Activated CD4-positive, alpha-beta T cell treated with anti-CD3 and anti-CD28 coated beads for 48 hours (primary cell): ENCODE measurements at regions not wholly inside any gene's neighbourhood (a gene's known extent, or its start where the extent isn't known, plus 50 kb on each side); places are given as distances from the start of the nearest gene placed in this dataset.

Experiments used
- DNase-seq: peaks from one replicate; pipeline ENCODE4 v3.0.0-alpha.2; 2020

DNA sequence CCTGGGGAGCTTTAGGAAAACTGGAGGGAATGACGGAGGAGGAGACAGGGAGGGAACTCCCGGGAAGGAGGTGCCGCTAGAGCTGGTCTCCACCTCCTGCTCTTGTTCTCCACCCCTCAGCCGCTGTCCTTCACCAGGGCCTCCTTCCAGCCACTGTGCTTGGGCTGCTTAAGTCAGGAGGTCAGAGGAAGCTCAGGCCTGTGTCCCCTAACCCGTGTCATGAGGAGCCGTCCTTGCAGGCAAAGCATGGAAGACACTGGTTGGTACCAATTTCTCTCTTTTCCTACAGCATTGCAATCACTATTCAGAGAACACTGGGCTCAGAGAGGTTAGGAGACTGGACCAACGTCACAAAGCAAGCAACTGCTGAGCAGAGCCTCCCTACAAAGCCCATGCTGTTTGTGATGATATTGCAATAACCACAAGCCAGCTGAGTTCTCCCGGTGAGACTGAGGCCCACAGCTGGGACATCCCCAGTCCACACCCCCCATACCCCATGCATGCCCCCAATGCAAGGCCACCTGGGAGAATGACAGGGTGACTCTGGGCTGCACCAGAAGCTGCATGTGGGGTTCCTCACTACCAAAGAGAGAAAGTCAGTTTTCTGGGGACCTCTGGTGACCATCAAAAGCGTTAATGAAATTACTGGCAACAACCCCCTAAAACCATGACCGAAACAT, 427.5 kb downstream of the NPHP4 start:
- DNase-seq, result no peak

DNA sequence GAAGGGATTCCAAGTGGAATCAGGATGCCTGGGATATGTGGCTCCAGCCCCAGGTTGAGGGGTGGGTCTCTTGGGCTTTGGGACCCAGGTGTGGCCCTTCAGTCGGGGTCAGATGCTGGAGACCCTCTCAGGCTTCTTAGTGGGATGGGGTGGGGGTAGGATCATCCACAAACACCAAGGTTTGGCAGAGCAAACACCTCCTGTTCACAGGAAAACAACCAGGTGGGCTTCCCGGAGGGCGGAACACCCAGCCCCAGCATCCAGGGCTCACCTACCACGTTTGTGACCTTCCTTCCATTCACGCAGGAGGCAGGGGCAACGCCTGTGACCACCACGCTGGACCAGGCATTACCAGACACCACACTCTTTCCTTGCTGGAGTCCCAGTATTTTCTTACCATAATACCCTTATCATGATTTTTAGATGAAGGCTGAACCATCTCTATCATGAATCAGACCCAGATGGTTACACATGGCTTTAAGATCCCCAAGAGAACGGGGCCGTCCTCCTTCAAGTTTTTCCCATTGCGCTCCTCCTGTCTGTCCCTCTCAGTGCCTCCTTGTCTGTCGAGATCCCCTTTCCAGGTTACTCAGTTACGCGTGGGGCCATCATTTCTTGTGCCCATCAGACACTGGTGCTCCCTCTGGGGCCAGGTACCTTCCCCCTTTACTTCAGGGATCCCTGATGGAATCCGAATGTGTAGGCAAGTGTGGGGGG, 428.2 kb downstream of the NPHP4 start:
- no peak for DNase-seq

DNA sequence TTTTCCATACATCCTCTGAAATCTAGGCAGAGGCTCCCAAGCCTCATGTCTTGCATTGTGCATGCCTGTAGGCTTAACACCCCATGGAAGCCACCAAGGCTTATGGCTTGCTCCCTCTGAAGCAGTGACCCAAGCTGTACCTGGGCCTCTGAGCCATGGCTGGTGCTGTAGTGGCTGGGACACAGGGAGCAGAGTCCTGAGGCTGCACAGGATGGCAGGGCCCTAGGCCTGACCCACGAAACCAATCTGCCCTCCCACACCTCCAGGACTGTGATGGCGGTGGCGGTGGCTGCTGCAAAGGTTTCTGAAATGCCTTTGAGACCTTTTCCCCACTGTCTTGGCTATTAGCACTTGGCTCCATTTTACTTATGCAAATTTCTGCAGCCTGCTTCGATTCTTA, 429.5 kb downstream of the NPHP4 start:
- no peak for DNase-seq

DNA sequence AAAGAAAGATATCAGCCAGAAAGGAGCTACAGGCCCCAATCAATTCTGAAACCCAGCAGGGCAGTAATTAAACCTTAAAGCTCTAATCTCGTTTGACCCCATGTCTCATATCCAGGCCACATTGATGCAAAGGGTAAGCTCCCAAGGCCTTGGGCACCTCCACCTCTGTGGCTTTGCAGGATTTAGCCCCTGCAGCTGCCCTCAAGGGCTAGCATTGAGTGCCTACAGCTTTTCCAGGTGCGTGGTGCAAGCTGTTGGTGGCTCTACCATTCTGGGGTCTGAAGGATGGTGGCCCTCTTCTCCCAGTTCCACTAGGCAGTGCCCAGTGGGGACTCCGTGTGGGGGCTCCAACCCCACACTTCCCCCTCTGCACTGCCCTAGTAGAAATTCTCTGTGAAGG, 429.9 kb downstream of the NPHP4 start:
- no peak for DNase-seq

DNA sequence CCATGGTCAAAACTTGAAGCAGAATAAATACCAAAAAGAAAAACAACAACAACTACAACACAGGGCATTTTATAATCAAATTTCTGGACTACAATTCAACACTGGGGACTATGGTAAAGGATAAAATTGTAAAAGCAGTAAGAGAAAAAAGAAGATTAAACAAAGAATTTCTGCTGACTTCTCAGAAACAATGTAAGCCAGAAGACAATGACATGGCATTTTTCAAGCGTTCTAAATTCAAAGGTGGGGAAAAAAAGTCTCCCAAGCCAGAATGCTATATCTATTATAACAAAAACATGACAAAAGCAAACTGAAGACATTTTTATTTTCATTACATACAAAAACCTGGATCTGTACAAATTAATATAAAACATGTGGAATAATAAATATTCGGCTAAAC, 433.1 kb downstream of the NPHP4 start:
- DNase-seq, result no peak

DNA sequence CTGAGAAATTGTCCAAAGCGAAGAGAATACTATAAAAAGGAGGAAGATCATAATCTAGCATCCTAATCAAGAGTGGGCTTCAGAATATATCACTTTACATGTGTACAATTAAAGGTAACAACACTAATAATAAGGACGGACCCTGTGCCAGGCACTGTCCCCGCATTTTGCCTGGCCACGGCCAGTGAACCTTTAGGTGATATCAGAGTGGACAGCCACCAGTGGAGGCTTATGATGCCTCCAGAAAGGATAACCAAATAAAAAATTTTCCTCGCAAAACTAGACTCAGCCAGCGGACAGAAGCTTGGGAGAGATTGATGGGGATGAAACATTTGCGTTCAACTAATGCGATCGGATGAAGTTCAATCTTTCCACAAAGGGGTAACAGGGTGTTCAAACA, 436.4 kb downstream of the NPHP4 start:
- DNase-seq, result no peak

DNA sequence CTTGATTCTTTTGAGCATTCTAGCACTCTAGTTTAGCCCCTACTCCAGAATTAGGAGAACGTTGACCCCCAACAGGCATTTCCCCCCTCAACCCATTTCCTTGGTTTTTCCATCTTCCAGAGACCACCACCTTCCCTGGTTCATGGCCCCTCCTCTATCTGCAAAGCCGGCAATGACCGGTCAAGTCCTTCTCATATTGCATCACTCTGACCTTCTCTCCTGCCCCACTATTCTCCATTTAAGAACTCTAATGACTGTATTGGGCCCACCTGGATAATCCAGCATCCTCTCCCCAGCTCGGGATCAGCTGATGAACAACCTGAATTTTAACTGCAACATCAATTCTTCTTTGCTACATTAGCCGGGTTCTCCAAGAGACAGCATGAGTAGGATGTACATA, 437.4 kb downstream of the NPHP4 start:
- DNase-seq, result no peak

DNA sequence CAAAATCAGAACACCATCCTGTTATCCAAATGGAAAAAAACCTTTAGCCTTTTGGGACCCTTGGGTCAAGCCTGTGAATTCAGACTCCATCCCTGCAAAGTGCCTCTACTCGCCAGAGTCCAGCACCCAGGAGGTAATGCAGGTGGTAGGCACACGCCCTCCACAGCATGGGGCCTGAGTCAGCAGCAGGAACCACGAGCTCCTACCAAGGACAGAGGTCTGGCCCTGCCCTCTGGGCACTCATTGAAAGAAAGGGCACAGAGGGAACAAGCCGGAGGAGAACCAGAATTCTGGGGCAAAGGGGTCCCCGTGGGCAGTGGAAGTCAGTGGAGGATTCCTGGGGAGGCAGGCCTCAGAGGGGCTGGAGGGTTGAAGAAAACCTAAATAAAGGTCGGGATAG, 438.1 kb downstream of the NPHP4 start:
- DNase-seq, result no peak

DNA sequence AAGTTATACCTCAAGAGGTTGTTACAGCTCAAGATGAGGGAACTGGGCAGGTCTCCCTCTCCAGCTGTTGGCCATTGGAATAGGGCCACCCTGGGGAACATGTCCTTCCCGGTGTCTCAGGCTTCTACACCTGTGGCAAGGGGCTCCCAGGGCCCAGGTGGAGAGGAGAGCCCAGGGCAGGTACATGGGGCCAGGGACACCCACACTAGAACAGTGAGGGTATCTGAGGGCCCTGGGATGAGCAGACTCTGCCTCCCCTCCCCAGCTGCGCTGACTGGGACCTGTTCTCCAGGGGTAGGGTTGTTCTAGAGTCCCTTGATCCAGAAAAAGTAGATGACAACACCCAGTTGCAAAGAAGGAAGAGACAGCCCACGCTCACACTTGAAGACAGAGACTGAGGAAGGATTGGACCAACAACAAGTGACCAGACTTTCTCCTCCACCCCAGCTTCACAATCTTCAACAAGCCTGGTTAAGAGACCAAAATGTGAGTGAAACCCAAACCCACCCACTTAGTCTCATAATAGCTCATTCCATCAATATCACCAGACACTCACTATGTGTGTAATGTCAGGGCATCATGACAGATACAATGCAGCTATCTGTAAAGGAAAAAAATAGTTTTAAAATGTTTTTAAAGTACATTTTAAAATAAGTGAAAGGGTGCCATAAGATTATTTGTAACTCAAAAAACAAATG, 439.3 kb downstream of the NPHP4 start:
- no peak for DNase-seq

DNA sequence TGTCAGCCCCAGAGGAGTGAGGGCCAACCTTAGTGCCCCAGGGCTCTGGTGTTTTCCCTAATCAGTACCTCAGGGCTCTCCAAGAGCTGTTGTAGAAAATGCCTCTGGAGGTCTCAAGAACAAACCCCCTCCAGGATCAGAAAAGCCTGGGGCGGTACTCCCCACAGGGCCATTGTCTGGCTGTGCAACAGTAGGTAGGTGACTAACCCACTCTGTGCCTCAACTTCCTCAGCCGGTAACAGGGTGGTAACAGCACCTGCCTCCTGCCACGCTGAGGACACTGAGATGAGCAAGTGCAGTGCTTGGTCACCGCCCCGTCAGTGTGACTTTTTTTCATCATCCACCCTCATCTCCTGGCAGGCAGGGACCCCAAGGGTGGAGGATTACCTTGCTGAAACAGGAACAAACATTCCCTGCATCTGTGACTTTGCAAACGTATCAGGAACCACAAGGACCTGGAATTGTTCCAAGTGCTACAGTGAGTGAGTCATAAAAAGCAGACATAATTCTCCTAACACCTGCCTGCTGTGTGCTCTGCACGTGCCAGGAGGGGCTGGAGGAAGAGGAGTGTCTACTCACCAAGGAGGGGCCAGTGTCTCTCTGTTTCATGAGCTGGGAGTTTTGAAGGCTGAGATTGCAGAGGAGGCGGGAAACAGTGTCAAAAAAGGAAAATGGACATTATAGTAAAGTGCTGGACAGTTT, 440.8 kb downstream of the NPHP4 start:
- DNase-seq, result no peak

DNA sequence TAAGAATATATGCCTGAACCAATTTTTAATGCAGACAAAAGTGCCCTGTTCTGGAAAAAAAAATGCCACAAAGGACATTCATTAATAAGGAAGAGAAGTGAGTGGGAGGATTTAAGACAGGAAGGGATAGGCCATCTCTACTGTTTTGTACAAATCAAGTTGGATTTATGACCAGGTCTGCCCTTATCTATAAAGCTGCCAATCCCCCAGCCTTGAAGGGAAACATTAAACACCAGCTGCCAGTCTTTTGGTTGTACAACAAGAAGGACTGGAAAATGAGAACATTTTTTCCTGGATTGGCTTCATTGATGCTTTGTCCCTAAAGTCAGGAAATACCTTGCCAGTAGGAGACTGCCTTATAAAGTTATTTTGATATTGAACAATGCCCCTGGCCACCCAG, 444.0 kb downstream of the NPHP4 start:
- no peak for DNase-seq

DNA sequence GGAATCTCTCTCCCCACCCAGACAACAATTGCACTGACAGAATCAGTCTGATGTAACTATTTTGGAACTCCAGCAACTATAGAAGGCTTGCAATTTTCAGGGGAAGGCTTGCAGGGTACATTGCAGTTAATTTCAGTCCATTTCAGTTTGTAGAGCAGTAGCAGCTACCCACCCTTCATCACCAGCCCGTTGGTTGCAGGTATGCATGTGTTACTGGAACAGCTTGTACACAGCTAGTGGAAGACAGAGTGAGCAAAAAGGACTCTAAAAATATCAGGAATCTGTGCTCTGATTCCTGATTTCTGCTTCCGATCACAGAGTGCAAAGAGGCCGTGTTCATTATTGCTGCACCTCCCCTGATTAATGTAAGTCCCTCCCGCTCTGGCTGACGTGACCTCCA, 449.0 kb downstream of the NPHP4 start:
- no peak for DNase-seq

DNA sequence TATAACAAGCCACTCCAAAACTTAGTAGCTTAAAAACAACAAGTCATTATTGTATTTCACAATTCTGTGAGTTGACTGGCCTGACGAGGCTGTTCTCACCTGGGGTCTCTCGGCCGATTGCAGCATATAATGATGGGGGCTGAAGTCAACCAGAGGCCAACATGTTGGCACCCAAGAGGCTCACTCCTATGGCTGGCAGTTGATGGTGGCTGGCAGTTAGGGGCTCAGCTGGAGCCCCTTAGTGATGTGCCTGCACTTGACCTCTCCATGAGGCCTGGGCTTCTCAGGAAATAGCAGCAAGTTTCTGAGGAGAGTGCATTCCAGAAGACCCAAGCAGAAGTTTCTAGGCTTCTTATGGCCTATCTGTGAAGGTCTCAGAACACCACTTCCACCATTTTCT, 459.4 kb downstream of the NPHP4 start:
- no peak for DNase-seq

DNA sequence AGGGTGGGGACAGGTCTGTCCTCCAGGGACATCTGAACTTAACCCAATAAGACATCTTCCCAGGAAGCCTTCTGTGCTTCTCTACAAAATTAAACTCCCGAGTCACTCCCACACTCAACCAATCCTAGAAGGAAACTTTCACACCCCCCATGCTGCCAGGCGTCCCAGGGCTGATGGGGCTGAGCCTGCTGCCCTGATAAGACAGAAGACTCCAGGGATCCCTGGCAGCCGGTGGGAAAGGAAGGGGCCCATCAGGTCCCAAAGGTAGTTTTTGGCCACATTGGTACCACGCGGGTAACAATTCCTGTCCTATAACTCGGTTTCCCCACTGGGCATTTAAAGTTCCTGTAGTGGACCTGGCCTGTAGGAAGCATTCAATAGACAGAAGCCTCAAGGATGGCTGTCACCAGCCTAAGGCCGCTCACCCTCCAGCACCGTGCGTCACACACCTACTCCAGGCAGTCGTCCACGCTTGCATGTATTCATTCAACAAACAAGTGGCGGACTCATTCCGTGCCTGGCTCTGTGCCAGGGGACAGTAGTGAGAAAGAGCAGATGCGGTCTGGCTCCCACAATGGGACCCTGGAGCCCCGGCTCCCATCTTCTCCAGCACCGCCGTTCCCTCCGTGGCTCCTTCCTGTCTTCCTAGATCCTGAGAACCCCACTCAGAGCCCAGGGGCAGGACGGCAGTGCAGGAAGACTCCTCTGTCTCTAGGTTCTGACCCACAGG, 465.2 kb downstream of the NPHP4 start:
- no peak for DNase-seq

DNA sequence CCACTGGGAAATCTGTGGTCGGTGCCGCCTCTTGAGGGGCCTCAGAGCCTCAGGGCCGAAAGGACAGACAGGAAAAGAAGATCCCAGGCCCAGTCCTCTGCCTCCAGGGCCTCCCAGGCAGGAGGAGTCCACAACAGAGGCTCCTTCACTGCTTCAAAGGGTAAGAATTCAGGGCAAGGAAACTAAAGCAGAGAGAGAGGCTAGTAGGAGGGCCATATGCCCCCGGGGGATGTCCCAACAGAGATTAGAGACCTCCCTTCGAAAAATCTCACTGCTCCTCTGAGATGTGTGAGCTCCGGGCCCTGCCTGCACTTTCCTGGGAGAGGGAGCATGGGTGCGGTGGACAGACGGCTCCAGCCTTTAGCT, 465.9 kb downstream of the NPHP4 start:
- DNase-seq, result no peak

DNA sequence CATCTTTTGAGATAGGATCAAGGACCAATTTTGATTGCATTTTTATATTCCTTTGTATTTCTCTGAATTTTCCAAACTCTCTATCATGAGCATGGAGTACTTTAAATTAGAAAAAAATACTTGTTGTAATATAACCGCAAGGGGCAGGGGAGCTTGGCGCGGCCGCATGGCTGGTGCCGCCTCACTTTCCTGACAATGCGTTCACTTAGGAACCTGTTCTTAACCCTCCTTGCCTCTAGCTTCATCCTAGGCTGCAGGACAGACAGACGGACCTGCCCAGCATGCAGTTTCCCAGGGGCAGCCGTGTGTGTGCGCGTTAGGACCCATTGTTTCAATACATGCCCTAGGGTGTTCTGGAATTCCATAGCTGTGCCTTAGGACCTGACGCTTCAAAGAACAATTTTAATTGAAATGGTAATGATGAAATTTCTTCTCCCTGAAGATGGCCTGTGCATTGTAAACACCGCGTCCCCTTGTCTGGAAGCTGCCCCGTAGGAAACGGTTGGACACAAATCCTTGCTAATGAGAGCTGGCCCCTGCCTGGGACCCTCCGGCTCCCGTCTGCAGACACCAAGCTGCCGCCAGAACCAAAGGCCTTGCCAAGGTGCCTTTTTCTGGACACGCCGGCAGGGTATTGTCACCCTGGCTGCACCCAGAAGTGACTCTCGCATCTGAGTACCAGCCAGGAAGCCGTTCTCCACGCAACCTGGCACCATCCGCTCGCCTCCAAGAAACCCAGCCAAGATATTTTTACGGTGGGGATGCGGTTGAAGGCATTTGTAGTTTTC, 466.4 kb downstream of the NPHP4 start:
- no peak for DNase-seq

DNA sequence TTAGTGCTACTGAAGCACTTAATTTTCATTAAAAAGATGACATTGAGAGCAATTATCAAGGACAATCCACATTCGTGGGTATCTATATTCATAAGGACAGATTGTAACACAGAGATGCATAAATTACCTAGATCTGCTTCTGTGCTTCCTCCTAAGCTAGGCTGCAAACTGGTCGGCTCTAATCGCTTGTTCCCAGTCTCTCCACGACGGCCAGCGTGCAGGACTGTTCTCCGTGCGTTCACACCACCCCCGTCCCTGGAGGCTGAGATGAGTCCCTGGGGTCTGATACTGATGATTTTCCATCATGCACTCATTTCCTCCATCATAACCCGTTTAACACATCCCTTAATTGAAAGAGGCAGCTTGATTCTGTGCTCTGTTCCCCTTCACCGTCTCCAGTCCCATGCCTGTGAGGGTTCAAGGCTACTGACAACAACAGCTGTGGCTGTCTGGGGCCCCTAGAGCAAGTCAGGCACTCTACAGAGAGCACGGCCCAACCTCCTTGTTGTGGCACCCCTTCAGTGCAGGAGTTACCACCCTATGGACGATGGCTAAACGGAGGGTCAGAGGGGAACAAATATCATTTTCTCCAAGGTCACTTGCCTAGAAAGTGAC, 469.6 kb downstream of the NPHP4 start:
- no peak for DNase-seq

DNA sequence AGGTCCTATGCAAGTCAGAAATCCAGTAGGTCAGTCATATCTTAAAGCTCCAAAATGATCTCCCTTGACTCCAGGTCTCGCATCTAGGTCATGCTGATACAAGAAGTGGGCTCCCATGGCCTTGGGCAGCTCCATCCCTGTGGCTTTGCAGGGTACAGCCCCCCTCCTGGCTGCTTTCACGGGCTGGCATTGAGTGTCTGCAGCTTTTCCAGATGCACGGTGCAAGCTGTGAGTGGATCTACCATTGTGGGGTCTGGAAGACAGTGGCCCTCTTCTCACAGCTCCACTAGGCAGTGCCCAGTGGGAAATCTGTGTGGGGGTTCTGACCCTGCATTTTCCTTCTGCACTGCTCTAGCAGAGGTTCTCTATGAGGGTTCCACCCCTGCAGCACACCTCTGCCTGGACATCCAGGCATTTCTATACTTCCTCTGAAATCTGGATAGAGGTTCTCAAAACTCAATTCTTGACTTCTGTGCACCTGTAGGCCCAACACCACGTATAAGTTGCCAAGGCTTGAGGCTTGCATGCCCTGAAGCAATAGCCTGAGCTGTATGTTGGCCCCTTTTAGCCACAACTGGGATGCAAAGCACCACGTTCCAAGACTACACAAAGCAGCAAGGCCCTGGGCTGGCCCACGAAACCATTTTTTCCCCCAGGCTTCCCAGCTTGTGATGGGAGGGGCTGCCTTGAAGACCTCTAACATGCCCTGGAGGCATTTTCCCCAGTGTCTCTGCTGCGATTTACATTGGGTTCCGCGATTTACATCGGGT, 472.7 kb downstream of the NPHP4 start:
- no peak for DNase-seq

DNA sequence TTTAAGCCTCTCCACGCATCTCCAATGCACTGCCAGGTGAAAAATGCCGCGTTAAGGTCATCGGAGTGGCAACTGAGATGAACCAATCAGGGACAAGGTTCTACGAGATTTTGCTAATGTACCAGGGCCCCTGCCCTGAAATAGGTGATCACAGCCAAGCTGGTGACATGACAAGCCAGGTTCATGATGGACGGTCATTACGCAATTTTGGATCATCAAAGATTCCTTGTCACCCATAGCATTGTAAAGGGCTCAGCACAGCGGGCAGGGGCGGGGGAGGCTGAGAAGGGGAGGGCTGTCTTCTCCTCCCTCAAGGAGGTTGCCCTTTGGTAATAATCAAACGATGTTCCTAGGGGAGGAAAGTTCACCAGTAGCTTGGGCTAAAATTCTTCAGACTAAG, 475.5 kb downstream of the NPHP4 start:
- no peak for DNase-seq

DNA sequence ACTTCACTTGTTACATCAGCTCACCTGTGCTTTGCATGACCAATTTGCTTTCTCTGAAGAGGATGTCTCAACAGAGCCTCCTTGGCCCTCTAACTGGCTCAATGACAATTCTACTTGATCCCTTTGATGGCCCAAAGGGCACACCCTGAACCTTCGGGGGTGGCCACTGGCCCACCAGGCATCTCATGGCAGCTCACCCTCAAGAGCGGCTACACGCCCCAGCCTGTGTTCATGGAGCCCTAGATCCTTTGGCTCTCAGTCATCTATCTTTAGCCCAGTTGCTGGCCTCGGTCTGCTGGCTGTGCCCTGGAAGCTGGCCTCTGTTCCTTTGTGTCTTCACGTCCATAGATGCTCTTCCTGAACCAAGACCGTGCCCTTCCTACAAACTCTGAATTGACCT, 476.7 kb downstream of the NPHP4 start:
- DNase-seq, result no peak
